GM18520 (cell line): ENCODE measurements at regions not wholly inside any gene's neighbourhood (a gene's known extent, or its start where the extent isn't known, plus 50 kb on each side); places are given as distances from the start of the nearest gene placed in this dataset.
A peak's percentile ranks its signal among the peaks of the same experiment; 100 is the strongest.

Experiments
- ATAC-seq: cut with Tn5 transposase; IDR thresholded peaks from one replicate; pipeline ENCODE4 v1.9.1; 2021; ENCODE audit not compliant: unreplicated experiment

- no peak for ATAC-seq
Measured at GRCh38 chrX:10744007-10744406, 123.6 kb upstream of the MID1 start.

GRCh38 chrX:10747975-10748374 is 127.6 kb upstream of the MID1 start:
- ATAC-seq = no peak

- no peak for ATAC-seq
Measured at GRCh38 chrX:10749113-10749512, 128.7 kb upstream of the MID1 start.

DNA sequence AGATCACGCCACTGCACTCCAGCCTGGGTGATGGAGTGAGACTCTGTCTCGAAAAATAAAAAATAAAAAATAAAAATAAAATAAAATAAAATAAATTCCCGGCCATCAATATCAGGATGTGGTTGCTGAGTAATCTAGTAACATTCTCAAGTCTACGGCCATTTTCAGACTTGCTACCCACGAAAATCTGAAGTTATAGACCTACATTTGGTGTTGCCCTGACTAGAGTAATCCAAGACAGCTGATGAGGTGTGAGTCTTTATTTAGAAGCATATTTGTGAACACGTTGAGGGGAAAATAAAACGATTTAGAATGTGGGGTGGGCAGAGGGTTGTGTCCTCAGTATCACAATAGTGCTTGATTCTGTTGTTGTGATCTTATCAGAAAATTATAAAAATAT is 130.2 kb upstream of the MID1 start:
- no peak for ATAC-seq

GRCh38 chrX:10753116-10753515 is 132.7 kb upstream of the MID1 start:
- no peak for ATAC-seq

DNA sequence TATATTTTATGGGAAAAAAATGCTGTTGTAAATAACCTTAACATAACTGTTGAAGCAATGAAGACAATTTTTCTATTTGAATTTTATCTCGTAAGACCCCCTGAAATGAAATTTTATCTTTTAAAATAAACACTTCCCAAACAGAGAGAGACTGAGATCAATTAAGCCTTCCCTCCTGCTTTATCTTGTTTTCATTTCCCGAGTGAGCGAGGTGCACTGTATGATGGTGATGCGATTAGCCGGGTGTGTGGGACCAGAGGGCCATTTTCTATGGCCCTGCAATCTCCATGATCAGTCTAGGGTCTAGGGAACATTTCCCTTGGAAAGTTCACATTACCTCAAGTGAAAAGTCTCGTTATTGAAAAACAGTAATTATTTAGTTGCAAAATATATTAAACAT is 134.1 kb upstream of the MID1 start:
- no peak for ATAC-seq

- ATAC-seq = no peak
Measured at GRCh38 chrX:10755439-10756334, 135.3 kb upstream of the MID1 start.

DNA sequence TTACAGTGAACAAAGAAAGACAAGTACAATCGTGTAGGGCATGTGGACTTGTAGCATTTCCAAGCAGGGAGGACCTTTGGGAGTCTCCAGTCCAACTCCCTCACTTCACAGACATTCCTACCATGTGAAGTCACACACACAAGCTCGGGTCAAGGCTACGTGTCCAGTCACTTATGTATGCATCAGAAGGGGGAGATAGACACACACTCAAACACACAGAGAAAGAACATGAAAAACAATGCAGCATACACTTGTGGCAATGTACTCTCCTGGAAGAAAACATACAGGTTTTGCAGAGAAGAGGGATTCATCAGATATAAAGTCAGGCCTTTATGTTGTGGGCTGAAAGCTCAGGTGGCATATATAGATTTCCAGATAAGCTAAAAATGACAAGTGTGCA is 136.1 kb upstream of the MID1 start:
- no peak for ATAC-seq

DNA sequence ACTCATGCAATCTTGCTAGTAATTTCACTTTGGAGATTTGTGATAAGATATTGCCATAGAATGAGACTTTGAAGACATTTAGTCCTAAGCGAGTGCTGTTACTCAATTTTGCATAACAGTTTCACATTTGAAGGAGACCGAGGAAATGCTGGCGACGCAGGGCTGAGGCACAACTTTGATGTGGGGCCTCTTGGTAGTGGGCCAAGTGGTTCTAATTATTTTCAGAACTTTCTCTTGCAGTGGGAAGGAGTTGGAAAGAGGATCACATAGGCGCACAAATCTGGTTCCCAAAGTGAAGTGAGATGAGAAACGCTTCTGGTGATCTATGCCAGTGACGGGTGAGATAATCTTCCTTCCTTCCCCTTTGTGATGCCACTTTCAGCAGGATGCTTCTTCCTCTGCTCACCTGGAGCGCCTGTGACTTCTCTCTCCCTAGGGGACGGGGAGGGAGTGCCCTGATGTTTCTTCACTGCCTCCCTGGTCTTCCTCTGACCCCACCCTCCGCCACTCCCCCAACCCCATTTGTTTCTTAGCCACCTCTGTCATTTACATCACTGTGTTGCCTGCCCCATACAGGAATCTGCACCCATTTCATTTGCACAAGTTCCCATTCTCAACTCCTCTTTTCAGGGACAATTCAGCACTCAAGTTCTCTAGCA is 138.9 kb upstream of the MID1 start:
- ATAC-seq = no peak

- ATAC-seq = no peak
Measured at GRCh38 chrX:10761447-10761846, 141.1 kb upstream of the MID1 start.

- ATAC-seq = peak; percentile 45
Measured at GRCh38 chrX:10769195-10769594, 148.8 kb upstream of the MID1 start.

GRCh38 chrX:10769696-10770619 is 149.6 kb upstream of the MID1 start:
- ATAC-seq = no peak

DNA sequence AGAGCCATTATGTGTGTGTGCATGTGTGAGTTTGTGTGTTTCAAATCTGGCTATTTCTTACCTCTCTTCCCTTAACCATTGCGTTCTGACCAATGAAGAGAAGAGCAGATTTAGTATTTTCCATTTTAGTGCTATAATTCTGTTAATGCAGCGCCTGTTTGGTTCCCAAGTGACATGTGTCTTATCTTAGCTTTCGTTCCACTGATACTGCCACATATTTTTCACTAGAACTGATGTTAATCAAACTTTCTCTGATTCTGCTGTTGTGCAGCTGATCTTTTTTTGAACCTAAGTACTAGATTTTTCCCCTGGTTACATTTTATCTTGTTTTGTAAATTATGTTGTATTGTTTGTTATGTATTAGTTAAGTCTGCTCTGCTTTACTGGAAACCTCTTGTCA is 152.9 kb upstream of the MID1 start:
- no peak for ATAC-seq

- no peak for ATAC-seq
Measured at GRCh38 chrX:10781847-10782530, 161.6 kb upstream of the MID1 start.

- ATAC-seq = no peak
Measured at GRCh38 chrX:10783451-10783995, 163.1 kb upstream of the MID1 start.

DNA sequence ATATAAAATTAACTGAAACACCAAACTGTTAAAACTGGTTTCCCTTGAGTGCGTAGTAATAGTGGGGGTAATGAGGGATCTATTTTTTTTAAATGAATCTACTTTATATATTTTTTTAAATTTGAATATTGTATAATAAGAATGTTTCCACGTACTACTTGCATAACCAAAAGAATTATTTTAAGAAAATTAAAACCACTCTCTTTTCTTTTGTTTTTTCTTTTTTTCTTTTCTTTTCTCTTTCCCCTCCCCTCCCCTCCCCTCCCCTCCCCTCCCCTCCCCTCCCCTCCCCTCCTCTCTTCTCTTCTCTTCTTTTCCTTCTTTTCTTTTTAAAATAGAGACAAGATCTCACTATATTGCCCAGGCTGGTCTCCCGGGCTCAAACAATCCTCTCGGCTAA is 166.9 kb upstream of the MID1 start:
- no peak for ATAC-seq

DNA sequence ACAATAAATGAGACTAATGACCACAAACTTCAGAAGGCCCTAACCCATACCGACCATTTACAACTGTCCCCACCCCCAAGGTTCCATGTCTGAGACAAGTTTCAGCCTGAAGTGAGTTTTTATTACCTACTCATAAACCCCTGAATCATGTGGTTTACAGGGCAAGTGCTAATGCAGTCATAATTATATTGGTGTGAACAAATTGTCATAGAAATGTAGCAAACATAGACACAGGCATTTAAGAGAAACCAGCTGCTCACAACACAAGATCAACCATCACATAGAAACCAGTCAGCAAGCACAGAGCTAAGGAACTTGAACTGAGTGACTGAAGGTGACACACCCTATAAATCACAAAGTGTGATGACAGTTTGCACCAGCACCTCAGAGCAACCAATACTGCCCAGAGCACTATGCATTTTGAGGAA is 173.8 kb upstream of the MID1 start:
- ATAC-seq = no peak

- ATAC-seq = no peak
Measured at GRCh38 chrX:10795721-10796120, 175.3 kb upstream of the MID1 start.

- ATAC-seq = no peak
Measured at GRCh38 chrX:10797466-10797865, 177.1 kb upstream of the MID1 start.

- ATAC-seq = no peak
Measured at GRCh38 chrX:10798041-10798440, 177.7 kb upstream of the MID1 start.

- no peak for ATAC-seq
Measured at GRCh38 chrX:10800796-10801195, 180.4 kb upstream of the MID1 start.
